ENCODE measurements at regions not wholly inside any gene's neighbourhood (a gene's known extent, or its start where the extent isn't known, plus 50 kb on each side); places are given as distances from the start of the nearest gene placed in this dataset.

- FAIRE-seq (no peak), DNase-seq (ENCODE audit: low read depth, low spot score) (no peak)
- H3K79me2 ChIP-seq (ENCODE audit: control insufficient read depth, insufficient read depth, low read length): no peaks in the 10 kb centered on the region
- CTCF ChIA-PET: interaction anchor here (1.0 kb wide), 1 partner anchor 10 kb away, joined by 3 read pairs; no protein-coding TSS in a partner anchor
- intact Hi-C loops (cut with micrococcal nuclease) (no loop called here), dilution Hi-C loops (cut with MboI; ENCODE audit: extremely low pct_ligation_motif_present, low sequenced_read_pairs) (no loop called here)
- no peaks in the 10 kb centered on the region for H3K9me3 ChIP-seq (replicated peaks; ENCODE audit: control insufficient read depth, insufficient read depth, low read length)
- no peaks in the 10 kb centered on the region for H4K20me1 ChIP-seq (replicated peaks; ENCODE audit: control insufficient read depth, extremely low read depth, insufficient read depth, low read length)
- no peak overlapping the region for H3K9ac ChIP-seq (replicated peaks; ENCODE audit: extremely low read depth, insufficient read depth, low read length)
- H3K4me3 ChIP-seq (replicated peaks in 1 of 3; ENCODE audit: insufficient read depth in 1 of 3, low read depth in 1 of 3, low read length in 3 of 3): no peak overlapping the region
- H2AFZ ChIP-seq (ENCODE audit: low read depth, low read length): no peak overlapping the region
- H3K9me1 ChIP-seq (replicated peaks; ENCODE audit: control insufficient read depth, extremely low read depth, insufficient read depth, low read length): no peaks in the 10 kb centered on the region
- peaks cover 2 to 3% of the 10 kb centered on the region in 2 experiments for H3K27me3 ChIP-seq (ENCODE audit: control insufficient read depth in 2 of 2, insufficient read depth in 2 of 2, low read length in 2 of 2)
- TF ChIP-seq EZH2 (IDR thresholded peaks at IDR 0.05; ENCODE audit: borderline replicate concordance, low read depth, low read length, severe bottlenecking) (no peak), POLR2AphosphoS5 (IDR thresholded peaks at IDR 0.05; ENCODE audit: insufficient read depth, low read depth, low read length) (no peak), MYC (IDR thresholded peaks at IDR 0.05; ENCODE audit: low read depth, low read length) (no peak)
- no peak overlapping the region for H3K27ac ChIP-seq (ENCODE audit: insufficient read depth, low read depth, low read length)
- no peaks in the 10 kb centered on the region for H3K36me3 ChIP-seq (ENCODE audit: control insufficient read depth in 2 of 2, extremely low read depth in 1 of 2, insufficient read depth in 2 of 2, low read length in 2 of 2)
- BruUV-seq (replicated peaks): no TSS peak
- POLR2A ChIA-PET: no interaction called here
- no peak overlapping the region for H3K4me2 ChIP-seq (ENCODE audit: insufficient read depth, low read length)
- no peaks in the 10 kb centered on the region for H3K4me1 ChIP-seq (ENCODE audit: control insufficient read depth, extremely low read depth, insufficient read depth, low read length)
These were observed 74.8 kb downstream of the MACIR start for GRCh38 chr5:103333376-103333775.

GRCh38 chr5:103330875-103331274, 72.3 kb downstream of the MACIR start:
- Histone ChIP-seq H3K79me2 (ENCODE audit: control insufficient read depth, insufficient read depth, low read length) (no peaks in the 10 kb centered on the region), H4K20me1 (replicated peaks; ENCODE audit: control insufficient read depth, extremely low read depth, insufficient read depth, low read length) (no peaks in the 10 kb centered on the region), H3K27ac (ENCODE audit: insufficient read depth, low read depth, low read length) (no peak overlapping the region), H3K4me2 (ENCODE audit: insufficient read depth, low read length) (no peak overlapping the region), H3K4me1 (ENCODE audit: control insufficient read depth, extremely low read depth, insufficient read depth, low read length) (no peaks in the 10 kb centered on the region), H3K27me3 (ENCODE audit: control insufficient read depth in 2 of 2, insufficient read depth in 2 of 2, low read length in 2 of 2) (peaks cover 3 to 4% of the 10 kb centered on the region in 2 experiments), H3K9me1 (replicated peaks; ENCODE audit: control insufficient read depth, extremely low read depth, insufficient read depth, low read length) (no peaks in the 10 kb centered on the region), H3K36me3 (ENCODE audit: control insufficient read depth in 2 of 2, extremely low read depth in 1 of 2, insufficient read depth in 2 of 2, low read length in 2 of 2) (no peaks in the 10 kb centered on the region), H3K9ac (replicated peaks; ENCODE audit: extremely low read depth, insufficient read depth, low read length) (no peak overlapping the region), H3K9me3 (replicated peaks; ENCODE audit: control insufficient read depth, insufficient read depth, low read length) (no peaks in the 10 kb centered on the region), H3K4me3 (replicated peaks in 1 of 3; ENCODE audit: insufficient read depth in 1 of 3, low read depth in 1 of 3, low read length in 3 of 3) (no peak overlapping the region), H2AFZ (ENCODE audit: low read depth, low read length) (no peak overlapping the region)
- DNase-seq (ENCODE audit: low read depth, low spot score): no peak
- intact Hi-C loops (cut with micrococcal nuclease) (no loop called here), dilution Hi-C loops (cut with MboI; ENCODE audit: extremely low pct_ligation_motif_present, low sequenced_read_pairs) (no loop called here)
- TF ChIP-seq FOS (IDR thresholded peaks at IDR 0.05; ENCODE audit: borderline replicate concordance, insufficient read depth, low read length): no peak
- TF ChIP-seq MAX (IDR thresholded peaks at IDR 0.05; ENCODE audit: insufficient read depth, insufficient read length): no peak
- TF ChIP-seq EZH2 (IDR thresholded peaks at IDR 0.05; ENCODE audit: borderline replicate concordance, low read depth, low read length, severe bottlenecking): no peak
- no peak for TF ChIP-seq POLR2AphosphoS5 (IDR thresholded peaks at IDR 0.05; ENCODE audit: insufficient read depth, low read depth, low read length)
- TF ChIP-seq CTCF (IDR thresholded peaks at IDR 0.05; ENCODE audit: extremely low read depth in 1 of 2, insufficient read depth in 1 of 2, low read depth in 1 of 2, low read length in 2 of 2): no peak
- ChIA-PET POLR2A (no interaction called here), CTCF (no interaction called here)
- FAIRE-seq: no peak
- BruUV-seq (replicated peaks): no TSS peak

Data from endothelial cell of umbilical vein (primary cell).